HEK293T (cell line): ENCODE measurements at regions not wholly inside any gene's neighbourhood (a gene's known extent, or its start where the extent isn't known, plus 50 kb on each side); places are given as distances from the start of the nearest gene placed in this dataset.

Experiments used
- CTCF ChIA-PET: fragments of 350-600 bp; formaldehyde crosslinking; extraction: SDS; loops from one replicate; lab custom pipeline; 2021; ENCODE audit warnings: antibody characterized with exemption, inconsistent platforms; lab: Yijun Ruan, JAX
- POLR2A ChIA-PET: fragments of 350-600 bp; formaldehyde crosslinking; extraction: SDS; loops from one replicate; lab custom pipeline; 2020; ENCODE audit warnings: antibody characterized with exemption, inconsistent platforms; lab: Yijun Ruan, JAX
- DNase-seq: peaks from one replicate; pipeline ENCODE4 v3.0.0; 2012; ENCODE audit warnings: mixed read lengths; ENCODE audit errors: extremely low spot score
- ARNT ChIP-seq: fragments of 450-650 bp; IDR thresholded peaks from 2 replicates; pipeline ENCODE4 v1.6.1; 2017; ENCODE audit warnings: mild to moderate bottlenecking
- BHLHE40 ChIP-seq: fragments of 450-650 bp; IDR thresholded peaks from 2 replicates; pipeline ENCODE4 v1.6.1; 2016; ENCODE audit warnings: mild to moderate bottlenecking, moderate library complexity, borderline replicate concordance
- CTBP1 ChIP-seq: fragments of 450-650 bp; IDR thresholded peaks from 2 replicates; pipeline ENCODE4 v1.6.1; 2016; ENCODE audit warnings: borderline replicate concordance
- ELF4 ChIP-seq: fragments of 450-650 bp; IDR thresholded peaks from 2 replicates; pipeline ENCODE4 v1.6.1; 2017; ENCODE audit warnings: antibody characterized with exemption
- FOXA1 ChIP-seq: fragments of 450-650 bp; IDR thresholded peaks from 2 replicates; pipeline ENCODE4 v1.6.1; 2016; ENCODE audit warnings: mild to moderate bottlenecking
- FOXK2 ChIP-seq: fragments of 450-650 bp; IDR thresholded peaks from 2 replicates; pipeline ENCODE4 v1.6.1; 2016; ENCODE audit warnings: mild to moderate bottlenecking
- FOXM1 ChIP-seq: fragments of 450-650 bp; IDR thresholded peaks from 2 replicates; pipeline ENCODE4 v1.6.1; 2017; ENCODE audit warnings: mild to moderate bottlenecking, borderline replicate concordance
- HDGF ChIP-seq: fragments of 450-650 bp; IDR thresholded peaks from 2 replicates; pipeline ENCODE4 v1.6.1; 2017; ENCODE audit warnings: antibody characterized with exemption, borderline replicate concordance
- L3MBTL2 ChIP-seq: fragments of 450-650 bp; conservative IDR thresholded peaks from 2 replicates; pipeline ENCODE4 v1.6.1; 2016; ENCODE audit warnings: mild to moderate bottlenecking
- LEF1 ChIP-seq: fragments of 450-650 bp; IDR thresholded peaks from 2 replicates; pipeline ENCODE4 v1.6.1; 2017; ENCODE audit warnings: mild to moderate bottlenecking, borderline replicate concordance
- NFRKB ChIP-seq: fragments of 450-650 bp; IDR thresholded peaks from 2 replicates; pipeline ENCODE4 v1.6.1; 2016; ENCODE audit warnings: mild to moderate bottlenecking, moderate library complexity
- PKNOX1 ChIP-seq: fragments of 450-650 bp; IDR thresholded peaks from 2 replicates; pipeline ENCODE4 v1.6.1; 2016
- SP1 ChIP-seq: fragments of 450-650 bp; IDR thresholded peaks from 2 replicates; pipeline ENCODE4 v1.6.1; 2017
- SUZ12 ChIP-seq: fragments of 450-650 bp; IDR thresholded peaks from 2 replicates; pipeline ENCODE4 v1.6.1; 2016; ENCODE audit warnings: mild to moderate bottlenecking
- TARDBP ChIP-seq: fragments of 450-650 bp; IDR thresholded peaks from 2 replicates; pipeline ENCODE4 v1.6.1; 2016
- ZNF384 ChIP-seq: fragments of 450-650 bp; IDR thresholded peaks from 2 replicates; pipeline ENCODE4 v1.6.1; 2016

GRCh38 chr3:70744536-70744935 lies 432.1 kb upstream of the MDFIC2 start:
- ChIA-PET CTCF (no interaction called here), POLR2A (interaction anchor here (0.6 kb wide), 1 partner anchor 265 kb away, joined by 3 read pairs; no protein-coding TSS in a partner anchor)
- no peak for DNase-seq
- TF ChIP-seq PKNOX1 (no peak), FOXK2 (no peak), TARDBP (no peak), NFRKB (no peak), LEF1 (no peak), ZNF384 (no peak), BHLHE40 (no peak), CTBP1 (no peak), SP1 (no peak), FOXM1 (no peak), SUZ12 (no peak), ELF4 (no peak), HDGF (no peak), FOXA1 (no peak), ARNT (no peak)

- CTCF ChIA-PET, result interaction anchor here (0.6 kb wide), 1 partner anchor 185 kb away, joined by 3 read pairs; no protein-coding TSS in a partner anchor
- POLR2A ChIA-PET, result interaction anchor here (0.6 to 0.8 kb wide), 2 partner anchors 9 to 266 kb away, joined by 3 read pairs; no protein-coding TSS in a partner anchor
- TF ChIP-seq LEF1 (no peak), FOXA1 (no peak), BHLHE40 (no peak), SUZ12 (no peak), ARNT (no peak), SP1 (no peak)
- no peak for DNase-seq
These were observed 431.3 kb upstream of the MDFIC2 start for GRCh38 chr3:70743754-70744153.

- ChIA-PET POLR2A (no interaction called here), CTCF (no interaction called here)
- TF ChIP-seq FOXA1, result no peak
- no peak for TF ChIP-seq LEF1
- TF ChIP-seq SP1, result no peak
- TF ChIP-seq FOXK2, result no peak
- no peak for TF ChIP-seq ELF4
- TF ChIP-seq TARDBP, result no peak
- TF ChIP-seq ARNT, result no peak
- TF ChIP-seq ZNF384, result no peak
- TF ChIP-seq PKNOX1, result no peak
- TF ChIP-seq CTBP1, result no peak
- no peak for TF ChIP-seq NFRKB
- TF ChIP-seq FOXM1, result no peak
- no peak for TF ChIP-seq HDGF
- no peak for TF ChIP-seq BHLHE40
- no peak for TF ChIP-seq SUZ12
- no peak for TF ChIP-seq L3MBTL2
- DNase-seq, result no peak
These were observed 429.6 kb upstream of the MDFIC2 start for GRCh38 chr3:70742081-70742480.

GRCh38 chr3:70740872-70741271 lies 428.4 kb upstream of the MDFIC2 start:
- 0 out of 2 replicates have a peak, but pooled peaks have one; percentile 26 for TF ChIP-seq PKNOX1
- no peak for TF ChIP-seq FOXA1
- TF ChIP-seq CTBP1, result no peak
- TF ChIP-seq ZNF384, result no peak
- TF ChIP-seq SP1, result no peak
- ChIA-PET CTCF (no interaction called here), POLR2A (no interaction called here)
- DNase-seq, result no peak

GRCh38 chr3:70740071-70740470 lies 427.6 kb upstream of the MDFIC2 start:
- TF ChIP-seq PKNOX1, result no peak
- no peak for TF ChIP-seq SP1
- TF ChIP-seq SUZ12, result no peak
- TF ChIP-seq HDGF, result no peak
- TF ChIP-seq TARDBP, result no peak
- no peak for TF ChIP-seq NFRKB
- no peak for TF ChIP-seq ELF4
- no peak for TF ChIP-seq FOXK2
- TF ChIP-seq L3MBTL2, result no peak
- no peak for TF ChIP-seq BHLHE40
- TF ChIP-seq FOXM1, result no peak
- no peak for TF ChIP-seq ARNT
- TF ChIP-seq CTBP1, result no peak
- ChIA-PET CTCF (no interaction called here), POLR2A (no interaction called here)

GRCh38 chr3:70738291-70738681 lies 425.8 kb upstream of the MDFIC2 start:
- CTCF ChIA-PET, result no interaction called here
- no peak for DNase-seq
- POLR2A ChIA-PET, result no interaction called here
- TF ChIP-seq FOXM1 (no peak), ZNF384 (no peak), SP1 (no peak), FOXA1 (no peak), L3MBTL2 (no peak), FOXK2 (no peak), LEF1 (no peak), PKNOX1 (no peak), HDGF (no peak), CTBP1 (no peak), ARNT (no peak)

More at GRCh38 chr3:70740071-70740470, 427.6 kb upstream of the MDFIC2 start:
- DNase-seq, result no peak
